Left lung (tissue), 4 donors: ENCODE measurements at regions not wholly inside any gene's neighbourhood (a gene's known extent, or its start where the extent isn't known, plus 50 kb on each side); places are given as distances from the start of the nearest gene placed in this dataset.

ENCODE experiments used
- ATAC-seq: fragments of 200-7000 bp; cut with Tn5 transposase; one replicate; pipeline ENCODE4 v1.9.1; 2020; ENCODE audit warnings: moderate library complexity
- DNase-seq, 4 donors: peaks; one replicate each; pipeline ENCODE4 v3.0.0-alpha.2; 2013 to 2020
- H3K27ac ChIP-seq, 2 donors: fragments of 200-600 bp; sonication (generic) in 1 of 2; one replicate each; pipeline versions ENCODE4 v1.5.0 to v1.8.0; 2020 to 2021
- H3K27me3 ChIP-seq, 2 donors: fragments of 200-600 bp; sonication (generic) in 1 of 2; one replicate each; pipeline versions ENCODE4 v1.5.0 to v1.8.0; 2020 to 2021
- H3K36me3 ChIP-seq, 2 donors: fragments of 200-600 bp; sonication (generic) in 1 of 2; one replicate each; pipeline versions ENCODE4 v1.5.0 to v1.8.0; 2020 to 2021
- H3K4me1 ChIP-seq, 2 donors: fragments of 200-600 bp; one replicate each; pipeline ENCODE4 v1.8.0; 2021
- H3K4me3 ChIP-seq, 2 donors: fragments of 200-600 bp; sonication (generic) in 1 of 2; one replicate each; pipeline versions ENCODE4 v1.5.0 to v1.8.0; 2020 to 2021; ENCODE audit warnings: mild to moderate bottlenecking in 1 of 2
- H3K9me3 ChIP-seq, 2 donors: fragments of 200-600 bp; sonication (generic) in 1 of 2; one replicate each; pipeline versions ENCODE4 v1.5.0 to v1.8.0; 2020 to 2021
- CTCF ChIP-seq, 2 donors: fragments of 200-600 bp; sonication (generic) in 1 of 2; IDR thresholded peaks; one replicate each; pipeline versions ENCODE4 v1.5.0 to v1.8.0; 2021; ENCODE audit warnings: antibody characterized with exemption in 2 of 2
- intact Hi-C, 2 donors: fragments of 100-400 bp; cut with DNase I; formaldehyde crosslinking; loops; one replicate each; pipeline versions ENCODE4 v1.11.2 to v1.14.2; 2022
- donor health status: DM: no; HTN: yes; CAD: no.
- donor health status: DM: no; HTN: no; CAD: no.

- DNase-seq (no peak), ATAC-seq (no peak)
- Histone ChIP-seq H3K4me1 (no peaks in the 10 kb centered on the region), H3K4me3 (no peak overlapping the region), H3K36me3 (no peaks in the 10 kb centered on the region), H3K9me3 (peaks cover 0 to 16% of the 10 kb centered on the region in 2 donors), H3K27ac (no peak overlapping the region), H3K27me3 (peaks cover 0 to 20% of the 10 kb centered on the region in 2 donors)
- no peak for TF ChIP-seq CTCF (IDR thresholded peaks at IDR 0.05)
- intact Hi-C loops: no loop called here
Measured at GRCh38 chr5:2196416-2196815, 313.7 kb upstream of the IRX4 start.

GRCh38 chr5:2194949-2195348, 312.2 kb upstream of the IRX4 start:
- Histone ChIP-seq H3K4me3 (no peak overlapping the region), H3K4me1 (no peaks in the 10 kb centered on the region), H3K9me3 (peaks cover 0 to 16% of the 10 kb centered on the region in 2 donors), H3K36me3 (no peaks in the 10 kb centered on the region), H3K27me3 (peaks cover 0 to 20% of the 10 kb centered on the region in 2 donors), H3K27ac (no peak overlapping the region)
- ATAC-seq: no peak
- intact Hi-C loops: no loop called here
- no peak for TF ChIP-seq CTCF (IDR thresholded peaks at IDR 0.05)
- no peak for DNase-seq

GRCh38 chr5:2194236-2194555, 311.5 kb upstream of the IRX4 start:
- Histone ChIP-seq H3K4me3 (no peak overlapping the region), H3K36me3 (no peaks in the 10 kb centered on the region), H3K9me3 (peaks cover 0 to 16% of the 10 kb centered on the region in 2 donors), H3K27me3 (peaks cover 0 to 20% of the 10 kb centered on the region in 2 donors), H3K27ac (no peak overlapping the region), H3K4me1 (no peaks in the 10 kb centered on the region)
- ATAC-seq (no peak), DNase-seq (no peak)
- intact Hi-C loops: no loop called here
- TF ChIP-seq CTCF (IDR thresholded peaks at IDR 0.05): no peak

GRCh38 chr5:2193542-2194235, 311.0 kb upstream of the IRX4 start:
- ATAC-seq (no peak), DNase-seq (no peak)
- H3K36me3 ChIP-seq: no peaks in the 10 kb centered on the region
- H3K4me1 ChIP-seq: no peaks in the 10 kb centered on the region
- H3K27me3 ChIP-seq: peaks cover 0 to 20% of the 10 kb centered on the region in 2 donors
- no peak for TF ChIP-seq CTCF (IDR thresholded peaks at IDR 0.05)
- intact Hi-C loops: no loop called here
- no peak overlapping the region for H3K4me3 ChIP-seq
- no peak overlapping the region for H3K27ac ChIP-seq
- H3K9me3 ChIP-seq: peaks cover 0 to 16% of the 10 kb centered on the region in 2 donors

- H3K9me3 ChIP-seq: peaks cover 0 to 16% of the 10 kb centered on the region in 2 donors
- H3K27ac ChIP-seq: no peak overlapping the region
- no peaks in the 10 kb centered on the region for H3K4me1 ChIP-seq
- H3K4me3 ChIP-seq: no peak overlapping the region
- no peak for DNase-seq
- no peaks in the 10 kb centered on the region for H3K36me3 ChIP-seq
- ATAC-seq: no peak
- H3K27me3 ChIP-seq: peaks cover 0 to 20% of the 10 kb centered on the region in 2 donors
- no peak for TF ChIP-seq CTCF (IDR thresholded peaks at IDR 0.05)
- intact Hi-C loops: no loop called here
Measured at GRCh38 chr5:2193142-2193541, 310.4 kb upstream of the IRX4 start.
